HCT116 (cell line): ENCODE measurements at regions not wholly inside any gene's neighbourhood (a gene's known extent, or its start where the extent isn't known, plus 50 kb on each side); places are given as distances from the start of the nearest gene placed in this dataset.

ENCODE experiments used
- ATAC-seq: fragments of 200-7000 bp; cut with Tn5 transposase; 2 replicates; pipeline ENCODE4 v1.9.1; 2020; ENCODE audit warnings: mild to moderate bottlenecking, moderate library complexity
- BruUV-seq: library from RNA; stranded (reverse); fragments of 400-500 nt; replicated peaks from 2 replicates; lab custom pipeline; 2021; lab: Mats Ljungman, UMichigan
- CTCF ChIA-PET: fragments of 300-600 bp; sonication (Branson Sonifier 250); formaldehyde crosslinking; loops from one replicate; lab custom pipeline; 2021; ENCODE audit warnings: antibody characterized with exemption; lab: Charles Lee
- POLR2A ChIA-PET: fragments of 300-600, 350-600 bp; sonication (Branson Sonifier 250); formaldehyde crosslinking; loops from one replicate; lab custom pipeline; 2021; ENCODE audit warnings: antibody characterized with exemption; lab: Charles Lee
- RAD21 ChIA-PET, 2 experiments: fragments of 300-600 bp; sonication (Branson Sonifier 250); formaldehyde crosslinking; loops; one replicate each; lab custom pipeline; 2023; ENCODE audit warnings: low total read pairs in 2 of 2; ENCODE audit not compliant: uncharacterized antibody in 2 of 2, unreplicated experiment in 2 of 2, low non-redundant PET in 1 of 2; lab: Charles Lee
- DNase-seq: peaks from one replicate; pipeline ENCODE4 v3.0.0-alpha.2; 2010; ENCODE audit warnings: low read depth, low spot score
- H2AFZ ChIP-seq: fragments of 200-600 bp; shearing (Covaris generic), sonication (generic); 2 replicates; pipeline ENCODE4 v1.6.1; 2017; ENCODE audit warnings: low read depth, mixed run types, mixed read lengths, antibody characterized with exemption, low read length; ENCODE audit not compliant: poor library complexity, severe bottlenecking
- H3K27ac ChIP-seq: 2 replicates; pipeline ENCODE4 v1.5.1; 2012; ENCODE audit warnings: low read depth, low read length
- H3K27me3 ChIP-seq: fragments of 200-600 bp; sonication (generic); 2 replicates; pipeline ENCODE4 v1.6.1; 2016; ENCODE audit warnings: mixed run types, low read length, mixed read lengths; ENCODE audit not compliant: insufficient read depth
- H3K36me3 ChIP-seq, 2 experiments: fragments of 200-500 bp in 1 of 2; fragments of 200-600 bp in 1 of 2; sonication (Bioruptor generic) in 1 of 2; sonication (generic) in 1 of 2; 2 replicates each; pipeline versions ENCODE4 v1.5.1 to v1.6.1; 2014 to 2016; ENCODE audit warnings: low read length in 2 of 2, inconsistent platforms in 1 of 2, mixed read lengths in 1 of 2, mixed run types in 1 of 2; ENCODE audit not compliant: insufficient read depth in 2 of 2, control insufficient read depth in 1 of 2
- H3K4me1 ChIP-seq, 2 experiments: fragments of 200-600 bp in 1 of 2; sonication (generic) in 1 of 2; 2 replicates each; pipeline versions ENCODE4 v1.5.1 to v1.6.1; 2012 to 2017; ENCODE audit warnings: low read length in 2 of 2, inconsistent platforms in 1 of 2, mild to moderate bottlenecking in 1 of 2, mixed read lengths in 1 of 2, mixed run types in 1 of 2, moderate library complexity in 1 of 2; ENCODE audit not compliant: insufficient read depth in 2 of 2, control insufficient read depth in 1 of 2
- H3K4me2 ChIP-seq: fragments of 200-600 bp; sonication (generic); 2 replicates; pipeline ENCODE4 v1.6.1; 2017; ENCODE audit warnings: mixed run types, low read length, mixed read lengths
- H3K4me3 ChIP-seq, 2 experiments: fragments of 200-600 bp in 1 of 2; sonication (generic) in 1 of 2; replicated peaks in 1 of 2; 2 replicates each; pipeline ENCODE4 v1.5.1; 2011 to 2016; ENCODE audit warnings: low read length in 2 of 2, control low read depth in 1 of 2, low read depth in 1 of 2, mild to moderate bottlenecking in 1 of 2, mixed read lengths in 1 of 2, mixed run types in 1 of 2
- H3K79me2 ChIP-seq: fragments of 200-600 bp; sonication (generic); 2 replicates; pipeline ENCODE4 v1.6.1; 2017; ENCODE audit warnings: mild to moderate bottlenecking, mixed run types, low read length, moderate library complexity, mixed read lengths; ENCODE audit not compliant: insufficient read depth
- H3K9ac ChIP-seq: fragments of 200-600 bp; sonication (generic); 2 replicates; pipeline ENCODE4 v1.6.1; 2016; ENCODE audit warnings: low read length, mixed read lengths
- H3K9me2 ChIP-seq: fragments of 200-600 bp; sonication (generic), shearing (Covaris generic); 2 replicates; pipeline ENCODE4 v1.6.1; 2017; ENCODE audit warnings: mixed run types, mild to moderate bottlenecking, moderate library complexity; ENCODE audit not compliant: insufficient read depth
- H3K9me3 ChIP-seq, 2 experiments: fragments of 200-500 bp in 1 of 2; fragments of 200-600 bp in 1 of 2; sonication (Bioruptor generic) in 1 of 2; sonication (generic) in 1 of 2; 2 replicates each; pipeline ENCODE4 v1.6.1; 2014 to 2017; ENCODE audit warnings: low read length in 2 of 2, mixed read lengths in 2 of 2, inconsistent platforms in 1 of 2, low read depth in 1 of 2, mild to moderate bottlenecking in 1 of 2, mixed run types in 1 of 2, moderate library complexity in 1 of 2; ENCODE audit not compliant: control insufficient read depth in 1 of 2, insufficient read depth in 1 of 2
- H4K20me1 ChIP-seq: fragments of 200-600 bp; sonication (generic), shearing (Covaris generic); 2 replicates; pipeline ENCODE4 v1.6.1; 2017; ENCODE audit warnings: mixed run types, mild to moderate bottlenecking, moderate library complexity; ENCODE audit not compliant: insufficient read depth
- CBX3 ChIP-seq: IDR thresholded peaks from 2 replicates; pipeline ENCODE4 v1.6.1; 2012; ENCODE audit warnings: low read depth
- CEBPB ChIP-seq: IDR thresholded peaks from 2 replicates; pipeline ENCODE4 v1.6.1; 2012; ENCODE audit warnings: low read depth
- CTCF ChIP-seq, 3 experiments: fragments of 200-600 bp in 1 of 3; sonication (generic) in 1 of 3; IDR thresholded peaks in 2 of 3; conservative IDR thresholded peaks in 1 of 3; 2 replicates each; pipeline ENCODE4 v1.5.1; 2012 to 2017; ENCODE audit warnings: low read depth in 2 of 3, low read length in 2 of 3, antibody characterized with exemption in 1 of 3, borderline replicate concordance in 1 of 3, control low read depth in 1 of 3, mild to moderate bottlenecking in 1 of 3, mixed read lengths in 1 of 3, mixed run types in 1 of 3, moderate library complexity in 1 of 3; ENCODE audit not compliant: insufficient read depth in 1 of 3
- EGR1 ChIP-seq: IDR thresholded peaks from 2 replicates; pipeline ENCODE4 v1.6.1; 2012; ENCODE audit warnings: low read depth
- EZH2 ChIP-seq: fragments of 200-600 bp; sonication (generic); IDR thresholded peaks from 2 replicates; pipeline ENCODE4 v1.6.1; 2017; ENCODE audit warnings: antibody characterized with exemption, mixed run types
- FOSL1 ChIP-seq: IDR thresholded peaks from 2 replicates; pipeline ENCODE4 v1.6.1; 2012; ENCODE audit warnings: low read depth
- JUND ChIP-seq: IDR thresholded peaks from 2 replicates; pipeline ENCODE4 v1.6.1; 2012
- POLR2AphosphoS5 ChIP-seq: IDR thresholded peaks from 2 replicates; pipeline ENCODE4 v1.6.1; 2011; ENCODE audit warnings: mild to moderate bottlenecking, low read depth, low read length, moderate library complexity
- RAD21 ChIP-seq: IDR thresholded peaks from 2 replicates; pipeline ENCODE4 v1.6.1; 2012; ENCODE audit warnings: low read depth, mild to moderate bottlenecking
- REST ChIP-seq: IDR thresholded peaks from 2 replicates; pipeline ENCODE4 v1.6.1; 2012; ENCODE audit warnings: low read depth
- SIN3A ChIP-seq: IDR thresholded peaks from 2 replicates; pipeline ENCODE4 v1.6.1; 2012; ENCODE audit warnings: low read depth
- SP1 ChIP-seq: IDR thresholded peaks from 2 replicates; pipeline ENCODE4 v1.6.1; 2012; ENCODE audit warnings: low read depth
- TCF7L2 ChIP-seq: IDR thresholded peaks from 2 replicates; pipeline ENCODE4 v1.7.0; 2011; ENCODE audit warnings: borderline replicate concordance, inconsistent platforms; ENCODE audit not compliant: insufficient read depth, insufficient read length; ENCODE audit errors: extremely low read depth
- YY1 ChIP-seq: IDR thresholded peaks from 2 replicates; pipeline ENCODE4 v1.6.1; 2011; ENCODE audit warnings: low read length, low read depth, moderate library complexity, mild to moderate bottlenecking; ENCODE audit not compliant: insufficient replicate concordance; ENCODE audit errors: extremely low read depth
- ZFX ChIP-seq: fragments of 450-650 bp; IDR thresholded peaks from 2 replicates; pipeline ENCODE4 v1.6.1; 2017
- ZNF274 ChIP-seq: fragments of 200-500 bp; sonication (Bioruptor generic); IDR thresholded peaks from 2 replicates; pipeline ENCODE4 v1.6.1; 2014; ENCODE audit warnings: mild to moderate bottlenecking, low read depth, low read length, inconsistent platforms
- intact Hi-C: fragments of 100-400 bp; cut with micrococcal nuclease; formaldehyde crosslinking; loops from 2 replicates; pipeline ENCODE4 v1.10.0; 2022

- DNase-seq, result peak; percentile 7
- H3K27me3 ChIP-seq, result no peaks in the 10 kb centered on the region
- no peak overlapping the region for H3K9ac ChIP-seq
- no peaks in the 10 kb centered on the region for H3K79me2 ChIP-seq
- ChIA-PET RAD21 (no interaction called here), CTCF (interaction anchor here (1.1 kb wide), 1 partner anchor 9 kb away, joined by 3 read pairs; no protein-coding TSS in a partner anchor), POLR2A (interaction anchor here (1.6 kb wide), 1 partner anchor 9 kb away, joined by 3 read pairs; no protein-coding TSS in a partner anchor)
- no peaks in the 10 kb centered on the region for H4K20me1 ChIP-seq
- H3K4me2 ChIP-seq, result peak overlapping the region; percentile 4
- H3K9me3 ChIP-seq, result no peaks in the 10 kb centered on the region
- H3K9me2 ChIP-seq, result no peaks in the 10 kb centered on the region
- ATAC-seq, result peak; percentile 70
- H3K4me1 ChIP-seq, result peaks cover 9 to 10% of the 10 kb centered on the region in 2 experiments; a peak in 3 of 4 replicates
- intact Hi-C loops, result no loop called here
- H3K36me3 ChIP-seq, result no peaks in the 10 kb centered on the region
- TF ChIP-seq CTCF (IDR thresholded peaks at IDR 0.05 in 2 of 3, conservative IDR thresholded peaks at IDR 0.05 in 1 of 3; ENCODE audit: borderline replicate concordance in 1 of 3, insufficient read depth in 1 of 3, low read depth in 2 of 3, low read length in 2 of 3) (no peak), YY1 (no peak), ZFX (no peak), CEBPB (no peak)
- no TSS peak for BruUV-seq
- H3K4me3 ChIP-seq, result no peak overlapping the region
- H2AFZ ChIP-seq, result no peak overlapping the region
- no peak overlapping the region for H3K27ac ChIP-seq
These were observed 241.4 kb upstream of the IL12B start for GRCh38 chr5:159571501-159572244.

- Histone ChIP-seq H3K27ac (no peak overlapping the region), H2AFZ (no peak overlapping the region), H3K4me2 (no peak overlapping the region), H3K4me3 (no peak overlapping the region), H4K20me1 (no peaks in the 10 kb centered on the region), H3K4me1 (peaks cover 14 to 22% of the 10 kb centered on the region in 2 experiments), H3K27me3 (no peaks in the 10 kb centered on the region), H3K79me2 (no peaks in the 10 kb centered on the region), H3K36me3 (no peaks in the 10 kb centered on the region), H3K9ac (no peak overlapping the region), H3K9me3 (no peaks in the 10 kb centered on the region), H3K9me2 (no peaks in the 10 kb centered on the region)
- intact Hi-C loops, result no loop called here
- BruUV-seq, result no TSS peak
- ChIA-PET CTCF (no interaction called here), RAD21 (no interaction called here), POLR2A (no interaction called here)
- DNase-seq (no peak), ATAC-seq (no peak)
- TF ChIP-seq FOSL1, result no peak
- no peak for TF ChIP-seq EZH2
- no peak for TF ChIP-seq ZNF274
- no peak for TF ChIP-seq JUND
- TF ChIP-seq EGR1, result no peak
- no peak for TF ChIP-seq SP1
- no peak for TF ChIP-seq CEBPB
- TF ChIP-seq POLR2AphosphoS5, result no peak
- no peak for TF ChIP-seq RAD21
- TF ChIP-seq CBX3, result no peak
- no peak for TF ChIP-seq TCF7L2
- TF ChIP-seq SIN3A, result no peak
- TF ChIP-seq REST, result no peak
These were observed 246.6 kb upstream of the IL12B start for GRCh38 chr5:159576902-159577301.
